ENCODE measurements at regions not wholly inside any gene's neighbourhood (a gene's known extent, or its start where the extent isn't known, plus 50 kb on each side); places are given as distances from the start of the nearest gene placed in this dataset.

DNA sequence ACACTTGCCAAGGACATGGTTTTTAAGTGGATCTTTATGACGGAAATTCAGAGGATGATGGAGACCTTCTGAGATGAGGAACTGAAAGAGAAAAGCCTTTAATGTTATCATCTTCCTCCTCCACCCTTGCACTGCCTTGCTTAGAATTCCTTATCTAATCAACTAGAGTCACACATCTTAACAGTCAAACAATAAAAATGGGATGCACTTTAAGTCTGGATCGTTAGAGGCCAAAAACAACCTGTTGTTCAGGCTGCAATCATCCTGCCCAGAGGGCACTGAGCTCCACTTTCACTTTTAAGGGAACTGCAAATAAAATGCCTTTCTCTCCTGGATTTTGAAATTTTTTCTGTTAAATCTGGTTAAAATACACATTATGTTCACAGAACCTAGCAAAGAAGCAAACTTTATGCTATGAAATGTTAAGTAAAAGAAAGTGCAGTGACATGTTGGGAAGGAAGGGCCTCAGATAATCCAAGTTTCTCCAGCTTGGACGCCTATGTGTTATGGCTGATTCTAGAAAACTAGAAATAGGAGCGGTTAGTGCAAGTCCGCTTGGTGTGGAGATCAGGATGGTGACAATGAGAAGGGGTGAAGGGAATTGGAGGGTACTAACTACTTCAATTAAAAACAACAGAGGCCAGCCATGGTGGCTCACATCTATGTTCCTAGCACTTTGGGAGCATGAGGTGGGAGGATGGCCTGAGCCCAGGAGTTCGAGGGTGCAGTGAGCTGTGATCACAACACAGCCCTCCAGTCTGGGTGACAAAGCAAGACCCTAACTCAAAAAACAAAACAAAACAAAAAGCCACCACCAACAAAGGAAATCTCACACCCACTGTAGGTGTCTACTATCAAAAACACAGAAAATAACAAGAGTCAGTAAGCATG lies 66.4 kb upstream of the KIF13A start:
- TF ChIP-seq POLR2AphosphoS5 (IDR thresholded peaks at IDR 0.05; ENCODE audit: low read depth, low read length) (no peak), POLR2A (IDR thresholded peaks at IDR 0.05; ENCODE audit: low read depth, low read length) (no peak), TAF1 (IDR thresholded peaks at IDR 0.05; ENCODE audit: borderline replicate concordance, low read depth, low read length) (no peak)

Measured in GM12892 (cell line).